Upper lobe of left lung (tissue), 6 donors: ENCODE measurements at regions not wholly inside any gene's neighbourhood (a gene's known extent, or its start where the extent isn't known, plus 50 kb on each side); places are given as distances from the start of the nearest gene placed in this dataset.

Experiments
- ATAC-seq, 2 donors: fragments of 200-7000 bp; cut with Tn5 transposase; one replicate each; pipeline ENCODE4 v1.9.1; 2022; ENCODE audit warnings: mild to moderate bottlenecking in 2 of 2, moderate library complexity in 2 of 2; ENCODE audit not compliant: low FRiP score in 2 of 2
- DNase-seq, 2 donors: peaks; one replicate each; pipeline ENCODE4 v3.0.0-alpha.2; 2019 to 2020
- H3K27ac ChIP-seq, 4 donors: fragments of 200-600 bp; sonication (generic); one replicate each; pipeline ENCODE4 v1.5.1; 2016 to 2019
- H3K27me3 ChIP-seq, 4 donors: fragments of 200-600 bp; sonication (generic); one replicate each; pipeline ENCODE4 v1.5.1; 2017 to 2019
- H3K36me3 ChIP-seq, 4 donors: fragments of 200-600 bp; sonication (generic); one replicate each; pipeline ENCODE4 v1.5.1; 2016 to 2019
- H3K4me1 ChIP-seq, 4 donors: fragments of 200-600 bp; sonication (generic); one replicate each; pipeline ENCODE4 v1.5.1; 2018 to 2019
- H3K4me3 ChIP-seq, 4 donors: fragments of 200-600 bp; sonication (generic); one replicate each; pipeline ENCODE4 v1.5.1; 2017 to 2019; ENCODE audit warnings: mild to moderate bottlenecking in 2 of 4, moderate library complexity in 1 of 4
- H3K9me3 ChIP-seq, 4 donors: fragments of 200-600 bp; sonication (generic); one replicate each; pipeline ENCODE4 v1.5.1; 2018 to 2019
- CTCF ChIP-seq, 6 experiments: fragments of 450-650 bp in 4 of 6; fragments of 200-600 bp in 2 of 6; sonication (generic) in 2 of 6; IDR thresholded peaks; one replicate each; pipeline ENCODE4 v1.5.1; 2016 to 2019; ENCODE audit warnings: antibody characterized with exemption in 6 of 6
- EP300 ChIP-seq, 4 donors: sonication (generic); formaldehyde crosslinking; IDR thresholded peaks; one replicate each; pipeline ENCODE4 v1.5.1; 2017; ENCODE audit warnings: antibody characterized with exemption in 4 of 4, control low read depth in 2 of 4
- POLR2A ChIP-seq, 4 donors: fragments of 450-650 bp; IDR thresholded peaks; one replicate each; pipeline ENCODE4 v1.5.1; 2016 to 2017; ENCODE audit warnings: antibody characterized with exemption in 4 of 4, mild to moderate bottlenecking in 2 of 4
- POLR2AphosphoS5 ChIP-seq, 2 donors: sonication (generic); formaldehyde crosslinking; IDR thresholded peaks; one replicate each; pipeline ENCODE4 v1.5.1; 2017; ENCODE audit warnings: antibody characterized with exemption in 2 of 2
- WGBS, 2 donors: methylation state at CpG; one replicate each; pipeline ENCODE4 v1.1.5; 2017 to 2018; 5-methylcytosine and 5-hydroxymethylcytosine counted together
- donor health status: DM: no; HTN: no; CAD: no; lungs with moderate emphysema.
- donor health status: DM: no; HTN: yes; CAD: no; lungs with severe emphysema.

DNA sequence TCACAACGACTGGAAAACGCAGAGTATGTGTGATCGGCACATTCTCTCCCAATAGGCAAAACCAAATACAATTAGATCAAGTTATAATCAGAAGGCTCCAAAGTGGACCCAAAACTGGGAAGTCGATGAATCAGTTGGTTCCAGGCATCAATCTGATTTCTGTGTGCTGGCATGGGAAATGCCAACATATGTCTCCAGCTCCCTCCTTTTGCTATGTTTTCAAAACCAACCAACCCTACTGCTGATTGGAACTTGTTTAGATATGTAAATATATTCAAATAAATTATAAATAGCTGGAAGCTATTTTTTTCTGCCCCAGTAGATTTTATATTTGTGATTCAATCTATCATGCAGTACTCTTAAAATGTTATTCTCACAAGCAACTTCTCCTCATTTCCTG, 284.2 kb downstream of the HS3ST3B1 start:
- H3K27me3 ChIP-seq, result no peaks in the 10 kb centered on the region
- no peak for TF ChIP-seq CTCF (IDR thresholded peaks at IDR 0.05)
- TF ChIP-seq POLR2AphosphoS5 (IDR thresholded peaks at IDR 0.05), result no peak
- no peak for TF ChIP-seq EP300 (IDR thresholded peaks at IDR 0.05)
- TF ChIP-seq POLR2A (IDR thresholded peaks at IDR 0.05), result no peak
- no peak for ATAC-seq
- H3K36me3 ChIP-seq, result no peaks in the 10 kb centered on the region
- no peak overlapping the region for H3K4me3 ChIP-seq
- no peak for DNase-seq
- 82 to 90% methylated on average over 4 of the region's 4 CpGs for WGBS, 2 donors
- H3K4me1 ChIP-seq, result no peaks in the 10 kb centered on the region
- H3K9me3 ChIP-seq, result no peaks in the 10 kb centered on the region
- no peak overlapping the region for H3K27ac ChIP-seq

DNA sequence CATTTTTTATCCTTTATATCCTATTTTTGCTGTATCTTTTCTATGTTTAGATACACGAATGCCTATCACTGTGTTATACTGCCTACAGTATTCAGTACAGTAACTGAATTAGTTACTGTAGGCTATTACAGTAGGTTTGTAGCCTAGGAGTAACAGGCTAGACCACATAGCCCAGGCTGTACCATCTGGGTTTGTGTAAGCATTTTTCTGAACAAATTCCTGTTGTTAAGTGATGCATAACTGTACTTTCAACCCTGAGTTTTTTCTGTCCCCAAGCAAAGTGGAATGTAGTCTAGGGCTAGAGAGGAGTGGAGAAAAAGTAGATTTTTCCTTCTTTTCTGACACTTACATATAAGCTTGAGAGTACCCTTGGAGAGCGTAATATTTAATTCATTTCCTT, 282.1 kb downstream of the HS3ST3B1 start:
- Histone ChIP-seq H3K36me3 (no peaks in the 10 kb centered on the region), H3K27ac (no peak overlapping the region), H3K27me3 (no peaks in the 10 kb centered on the region), H3K4me1 (no peaks in the 10 kb centered on the region), H3K9me3 (no peaks in the 10 kb centered on the region), H3K4me3 (no peak overlapping the region)
- ATAC-seq (no peak), DNase-seq (no peak)
- no peak for TF ChIP-seq CTCF (IDR thresholded peaks at IDR 0.05)
- no peak for TF ChIP-seq EP300 (IDR thresholded peaks at IDR 0.05)
- 89 to 90% methylated on average over 2 of the region's 2 CpGs for WGBS, 2 donors

DNA sequence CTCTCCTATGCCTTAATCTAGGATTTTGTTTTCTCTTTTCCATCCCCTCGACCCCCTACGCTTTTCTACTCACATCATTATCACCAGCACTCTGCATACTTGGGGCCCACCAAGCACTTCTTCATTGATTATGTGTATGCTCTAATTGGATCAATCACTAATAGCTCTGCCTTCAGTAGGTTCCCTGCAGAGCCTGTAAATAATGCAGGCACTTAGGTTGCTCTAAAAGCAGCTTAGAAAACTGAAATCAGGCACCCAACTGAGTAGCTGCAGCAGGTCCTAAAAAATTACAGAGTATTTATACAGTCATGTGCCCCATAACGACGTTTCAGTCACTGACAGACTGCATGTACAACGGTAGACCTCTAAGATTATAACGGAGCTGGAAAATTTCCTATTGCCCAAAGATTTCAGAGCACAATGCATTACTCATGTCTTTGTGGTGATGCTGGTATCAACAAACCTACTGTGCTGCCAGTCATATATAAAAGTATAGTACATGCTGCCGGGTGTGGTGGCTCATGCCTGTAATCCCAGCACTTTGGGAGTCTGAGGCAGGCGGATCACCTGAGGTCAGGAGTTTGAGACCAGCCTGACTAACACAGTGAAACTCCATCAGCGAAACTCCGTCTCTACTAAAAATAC, 280.4 kb downstream of the HS3ST3B1 start:
- no peaks in the 10 kb centered on the region for H3K36me3 ChIP-seq
- TF ChIP-seq EP300 (IDR thresholded peaks at IDR 0.05), result no peak
- TF ChIP-seq CTCF (IDR thresholded peaks at IDR 0.05), result no peak
- no peaks in the 10 kb centered on the region for H3K4me1 ChIP-seq
- H3K9me3 ChIP-seq, result no peaks in the 10 kb centered on the region
- DNase-seq (no peak), ATAC-seq (no peak)
- 87% methylated on average over 10 of the region's 10 CpGs for WGBS, 2 donors
- H3K27me3 ChIP-seq, result no peaks in the 10 kb centered on the region
- no peak overlapping the region for H3K27ac ChIP-seq
- no peak overlapping the region for H3K4me3 ChIP-seq

DNA sequence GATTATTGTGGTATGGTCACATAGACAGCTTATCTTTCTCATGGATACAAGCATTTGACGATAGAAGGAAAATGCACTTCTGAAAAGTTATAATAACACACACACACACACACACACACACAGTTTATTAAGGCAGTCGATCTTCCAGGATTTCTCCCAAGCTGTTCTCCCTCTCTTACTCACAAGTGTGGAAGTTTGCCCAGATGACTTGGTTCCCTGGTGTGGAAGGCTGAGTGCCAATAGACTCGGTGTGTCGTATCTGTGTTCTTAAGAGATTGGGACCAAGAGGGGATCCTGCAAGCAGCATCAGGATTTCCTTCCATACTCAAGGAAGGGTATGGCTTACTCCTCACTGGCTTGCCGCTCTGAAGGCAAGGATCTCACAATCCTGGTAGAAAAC, 279.6 kb downstream of the HS3ST3B1 start:
- DNase-seq (no peak), ATAC-seq (no peak)
- no peak overlapping the region for H3K27ac ChIP-seq
- TF ChIP-seq CTCF (IDR thresholded peaks at IDR 0.05) (no peak), POLR2A (IDR thresholded peaks at IDR 0.05) (no peak), POLR2AphosphoS5 (IDR thresholded peaks at IDR 0.05) (no peak), EP300 (IDR thresholded peaks at IDR 0.05) (no peak)
- H3K27me3 ChIP-seq, result no peaks in the 10 kb centered on the region
- WGBS, 2 donors, result 60 to 74% methylated on average over 5 of the region's 5 CpGs
- no peak overlapping the region for H3K4me3 ChIP-seq
- no peaks in the 10 kb centered on the region for H3K4me1 ChIP-seq
- no peaks in the 10 kb centered on the region for H3K9me3 ChIP-seq
- H3K36me3 ChIP-seq, result no peaks in the 10 kb centered on the region

- Histone ChIP-seq H3K36me3 (no peaks in the 10 kb centered on the region), H3K9me3 (no peaks in the 10 kb centered on the region), H3K4me1 (no peaks in the 10 kb centered on the region), H3K27ac (no peak overlapping the region), H3K4me3 (no peak overlapping the region), H3K27me3 (no peaks in the 10 kb centered on the region)
- DNase-seq (no peak), ATAC-seq (no peak)
- TF ChIP-seq CTCF (IDR thresholded peaks at IDR 0.05), result no peak
- no peak for TF ChIP-seq EP300 (IDR thresholded peaks at IDR 0.05)
- TF ChIP-seq POLR2AphosphoS5 (IDR thresholded peaks at IDR 0.05), result no peak
- TF ChIP-seq POLR2A (IDR thresholded peaks at IDR 0.05), result no peak
- WGBS, 2 donors, result 36 to 46% methylated on average over 3 of the region's 3 CpGs
These were observed 278.8 kb downstream of the HS3ST3B1 start for GRCh38 chr17:14579716-14580115.
